ENCODE measurements at regions not wholly inside any gene's neighbourhood (a gene's known extent, or its start where the extent isn't known, plus 50 kb on each side); places are given as distances from the start of the nearest gene placed in this dataset.

GRCh38 chr12:65695113-65695865, 129.0 kb upstream of the HMGA2 start:
- DNase-seq (ENCODE audit: low read depth), result no peak

GRCh38 chr12:65696227-65696626, 128.1 kb upstream of the HMGA2 start:
- no peak for DNase-seq (ENCODE audit: low read depth)
- H3K4me3 ChIP-seq (ENCODE audit: low read depth, low read length), result no peak overlapping the region
- TF ChIP-seq POLR2A (IDR thresholded peaks at IDR 0.05; ENCODE audit: extremely low read depth, insufficient read length), result no peak
- TF ChIP-seq CTCF (IDR thresholded peaks at IDR 0.05; ENCODE audit: low read depth, low read length), result no peak
- no peak for TF ChIP-seq MYC (IDR thresholded peaks at IDR 0.05; ENCODE audit: low read depth, low read length)
- TF ChIP-seq MAX (IDR thresholded peaks at IDR 0.05; ENCODE audit: low read depth, low read length), result no peak

More at GRCh38 chr12:65695113-65695865, 129.0 kb upstream of the HMGA2 start:
- no peak overlapping the region for H3K4me3 ChIP-seq (ENCODE audit: low read depth, low read length)
- TF ChIP-seq CTCF (IDR thresholded peaks at IDR 0.05; ENCODE audit: low read depth, low read length) (no peak), MYC (IDR thresholded peaks at IDR 0.05; ENCODE audit: low read depth, low read length) (no peak), MAX (IDR thresholded peaks at IDR 0.05; ENCODE audit: low read depth, low read length) (no peak), POLR2A (IDR thresholded peaks at IDR 0.05; ENCODE audit: extremely low read depth, insufficient read length) (no peak)

- DNase-seq (ENCODE audit: low read depth), result peak; percentile 66
- no peak overlapping the region for H3K4me3 ChIP-seq (ENCODE audit: low read depth, low read length)
- TF ChIP-seq CTCF (IDR thresholded peaks at IDR 0.05; ENCODE audit: low read depth, low read length) (peak; percentile 29), MAX (IDR thresholded peaks at IDR 0.05; ENCODE audit: low read depth, low read length) (no peak), MYC (IDR thresholded peaks at IDR 0.05; ENCODE audit: low read depth, low read length) (no peak), POLR2A (IDR thresholded peaks at IDR 0.05; ENCODE audit: extremely low read depth, insufficient read length) (no peak)
These were observed 125.0 kb upstream of the HMGA2 start for GRCh38 chr12:65699251-65699650.

GRCh38 chr12:65703176-65703575, 121.1 kb upstream of the HMGA2 start:
- H3K4me3 ChIP-seq (ENCODE audit: low read depth, low read length), result no peak overlapping the region
- TF ChIP-seq MYC (IDR thresholded peaks at IDR 0.05; ENCODE audit: low read depth, low read length) (no peak), POLR2A (IDR thresholded peaks at IDR 0.05; ENCODE audit: extremely low read depth, insufficient read length) (no peak), CTCF (IDR thresholded peaks at IDR 0.05; ENCODE audit: low read depth, low read length) (no peak)
- no peak for DNase-seq (ENCODE audit: low read depth)

- no peak for DNase-seq (ENCODE audit: low read depth)
- no peak overlapping the region for H3K4me3 ChIP-seq (ENCODE audit: low read depth, low read length)
- TF ChIP-seq POLR2A (IDR thresholded peaks at IDR 0.05; ENCODE audit: extremely low read depth, insufficient read length), result no peak
- no peak for TF ChIP-seq MAX (IDR thresholded peaks at IDR 0.05; ENCODE audit: low read depth, low read length)
- TF ChIP-seq CTCF (IDR thresholded peaks at IDR 0.05; ENCODE audit: low read depth, low read length), result no peak
- no peak for TF ChIP-seq MYC (IDR thresholded peaks at IDR 0.05; ENCODE audit: low read depth, low read length)
These were observed 118.9 kb upstream of the HMGA2 start for GRCh38 chr12:65705380-65705876.
